ENCODE measurements at regions not wholly inside any gene's neighbourhood (a gene's known extent, or its start where the extent isn't known, plus 50 kb on each side); places are given as distances from the start of the nearest gene placed in this dataset.

DNA sequence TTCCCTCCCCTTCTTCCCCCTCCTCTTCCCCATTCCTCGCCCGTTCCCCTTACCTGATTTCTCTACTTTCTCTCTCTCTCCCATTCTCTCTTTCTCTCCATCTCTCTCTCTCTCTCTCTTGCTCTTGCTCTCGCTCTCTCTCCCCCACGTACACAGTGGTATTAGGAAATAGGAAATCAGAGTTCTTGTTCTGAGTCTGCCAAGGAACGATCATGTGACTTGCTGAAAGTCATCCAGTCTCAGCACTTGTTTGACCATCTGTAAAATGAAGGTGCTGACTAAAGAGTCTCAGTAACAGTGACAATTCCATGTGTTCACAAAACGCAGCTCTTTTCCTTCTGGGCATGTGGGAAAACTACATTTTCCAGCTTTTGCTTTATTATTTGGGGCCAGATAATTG is 445.0 kb upstream of the TGFBR2 start:
- Mint-ChIP-seq H3K4me1 (no peaks in the 10 kb centered on the region), H3K36me3 (peaks cover 2% of the 10 kb centered on the region), H3K9me3 (ENCODE audit: low read depth) (no peaks in the 10 kb centered on the region), H3K27ac (no peak overlapping the region), H3K4me3 (no peak overlapping the region), H3K27me3 (no peaks in the 10 kb centered on the region)
- DNase-seq, result no peak
- CTCF ChIA-PET, result no interaction called here
- no peak for ATAC-seq

DNA sequence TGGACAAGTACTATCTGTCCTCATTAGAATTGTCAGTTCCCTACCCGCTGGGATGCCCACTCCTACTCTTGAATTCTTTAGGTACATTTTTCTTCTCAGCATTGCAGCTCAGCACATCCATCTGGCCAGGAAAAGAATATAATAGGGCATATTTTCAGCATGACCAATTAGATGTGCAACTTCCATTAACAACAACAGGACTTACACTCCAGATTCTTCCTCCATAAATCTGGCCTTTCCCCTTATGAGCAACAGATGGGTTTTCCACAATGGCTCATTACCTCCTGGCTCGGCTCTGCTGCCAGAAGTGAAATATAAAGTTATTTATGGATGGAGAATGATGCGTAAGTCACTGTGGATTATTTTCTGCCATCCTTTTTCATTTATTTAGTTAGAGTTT is 443.8 kb upstream of the TGFBR2 start:
- Mint-ChIP-seq H3K27ac (no peak overlapping the region), H3K9me3 (ENCODE audit: low read depth) (no peaks in the 10 kb centered on the region), H3K4me1 (no peaks in the 10 kb centered on the region), H3K36me3 (no peaks in the 10 kb centered on the region), H3K27me3 (no peaks in the 10 kb centered on the region), H3K4me3 (no peak overlapping the region)
- no peak for ATAC-seq
- CTCF ChIA-PET, result no interaction called here
- no peak for DNase-seq

- Mint-ChIP-seq H3K27me3 (no peaks in the 10 kb centered on the region), H3K27ac (no peak overlapping the region), H3K4me3 (no peak overlapping the region), H3K36me3 (no peaks in the 10 kb centered on the region), H3K4me1 (no peaks in the 10 kb centered on the region), H3K9me3 (ENCODE audit: low read depth) (no peaks in the 10 kb centered on the region)
- ATAC-seq (no peak), DNase-seq (no peak)
- CTCF ChIA-PET, result no interaction called here
These were observed 439.9 kb upstream of the TGFBR2 start for GRCh38 chr3:30166535-30166934.

DNA sequence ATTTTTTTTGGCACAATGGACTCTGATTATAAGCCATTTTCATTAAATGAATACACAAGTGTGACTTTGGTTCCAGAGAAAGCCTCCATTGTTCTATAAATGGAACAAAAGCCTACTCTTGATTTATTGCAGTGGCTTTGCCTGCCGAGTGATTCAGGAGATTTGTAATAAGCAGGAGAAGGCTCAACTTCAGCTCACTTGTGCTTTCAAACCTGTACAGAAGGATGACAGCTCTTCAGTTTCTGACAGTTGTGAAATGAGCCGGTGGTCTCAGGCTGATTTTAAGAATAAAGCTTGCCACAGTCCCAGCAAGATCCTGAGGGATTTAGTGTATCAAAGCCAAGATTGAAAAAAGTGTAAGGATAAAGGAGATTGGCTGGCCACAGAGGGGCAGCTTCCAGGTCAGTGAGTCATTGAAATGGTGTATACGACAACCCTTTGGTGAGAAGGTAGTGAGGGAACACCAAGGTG is 438.8 kb upstream of the TGFBR2 start:
- Mint-ChIP-seq H3K9me3 (ENCODE audit: low read depth) (no peaks in the 10 kb centered on the region), H3K4me3 (no peak overlapping the region), H3K27me3 (no peaks in the 10 kb centered on the region), H3K4me1 (no peaks in the 10 kb centered on the region), H3K27ac (no peak overlapping the region), H3K36me3 (no peaks in the 10 kb centered on the region)
- DNase-seq (no peak), ATAC-seq (no peak)
- CTCF ChIA-PET, result interaction anchor here (1.0 kb wide), 1 partner anchor 9 kb away, joined by 3 read pairs; no protein-coding TSS in a partner anchor

DNA sequence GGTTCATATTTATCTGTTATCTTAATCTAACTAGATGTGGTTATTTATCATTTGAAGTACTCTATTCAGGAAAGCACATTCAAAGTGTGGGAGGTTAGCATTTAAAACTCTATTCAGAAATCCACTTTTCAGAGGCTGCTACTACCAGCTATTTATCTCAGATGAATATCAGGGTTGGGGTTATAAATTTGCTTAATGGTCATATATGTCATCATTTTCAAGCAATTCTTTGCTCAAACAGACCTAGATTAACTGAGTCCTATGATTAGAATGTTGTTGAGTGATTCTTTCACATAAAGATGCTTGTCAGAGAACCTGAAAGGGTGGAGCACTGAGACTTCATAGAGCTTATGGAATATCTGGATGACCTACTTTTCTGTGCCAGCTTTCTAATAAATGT is 436.9 kb upstream of the TGFBR2 start:
- no peaks in the 10 kb centered on the region for H3K27me3 Mint-ChIP-seq
- no peaks in the 10 kb centered on the region for H3K4me1 Mint-ChIP-seq
- no peak for ATAC-seq
- H3K4me3 Mint-ChIP-seq, result no peak overlapping the region
- H3K27ac Mint-ChIP-seq, result no peak overlapping the region
- CTCF ChIA-PET, result no interaction called here
- DNase-seq, result no peak
- H3K9me3 Mint-ChIP-seq (ENCODE audit: low read depth), result no peaks in the 10 kb centered on the region
- H3K36me3 Mint-ChIP-seq, result no peaks in the 10 kb centered on the region

DNA sequence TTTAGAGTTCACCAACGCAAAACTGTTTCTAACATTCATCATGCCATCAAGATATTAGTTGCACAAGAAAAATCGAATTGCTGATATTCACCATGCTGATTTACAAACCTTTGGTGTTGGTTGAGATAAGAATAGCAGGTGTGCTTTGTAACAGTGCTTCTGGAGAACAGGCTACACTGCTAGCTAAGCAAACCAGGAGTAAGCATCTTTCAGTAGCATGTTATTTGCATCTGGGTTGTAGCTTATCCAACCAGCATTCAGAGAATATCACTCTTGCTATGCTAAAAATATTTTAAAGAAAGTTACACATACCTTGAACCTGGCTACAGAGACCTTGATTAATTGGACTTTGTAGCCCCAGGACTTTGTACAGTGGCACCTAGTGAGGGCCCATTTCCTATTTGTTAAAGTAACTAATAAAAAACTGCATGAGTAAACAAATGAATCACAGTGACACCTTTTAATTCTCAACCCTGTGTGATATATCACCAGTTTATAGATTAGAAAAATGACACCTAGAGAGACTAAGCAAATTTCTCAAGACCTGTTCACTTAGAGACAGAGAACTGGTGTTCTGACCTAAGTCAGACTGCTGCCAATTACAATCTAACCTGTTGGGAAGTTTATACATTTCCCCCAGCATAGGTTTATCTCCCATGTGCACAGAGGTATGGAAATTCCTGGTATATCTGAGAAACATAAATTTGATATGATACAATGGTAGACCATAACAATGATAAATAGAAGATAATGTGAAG is 435.5 kb upstream of the TGFBR2 start:
- H3K27ac Mint-ChIP-seq, result no peak overlapping the region
- H3K27me3 Mint-ChIP-seq, result no peaks in the 10 kb centered on the region
- no peak for DNase-seq
- H3K9me3 Mint-ChIP-seq (ENCODE audit: low read depth), result no peaks in the 10 kb centered on the region
- H3K4me3 Mint-ChIP-seq, result no peak overlapping the region
- CTCF ChIA-PET, result no interaction called here
- H3K4me1 Mint-ChIP-seq, result no peaks in the 10 kb centered on the region
- H3K36me3 Mint-ChIP-seq, result no peaks in the 10 kb centered on the region
- ATAC-seq, result no peak

- H3K27me3 Mint-ChIP-seq, result no peaks in the 10 kb centered on the region
- no peak for ATAC-seq
- no peak for DNase-seq
- H3K4me1 Mint-ChIP-seq, result no peaks in the 10 kb centered on the region
- H3K36me3 Mint-ChIP-seq, result no peaks in the 10 kb centered on the region
- H3K27ac Mint-ChIP-seq, result no peak overlapping the region
- CTCF ChIA-PET, result no interaction called here
- no peak overlapping the region for H3K4me3 Mint-ChIP-seq
- no peaks in the 10 kb centered on the region for H3K9me3 Mint-ChIP-seq (ENCODE audit: low read depth)
These were observed 432.0 kb upstream of the TGFBR2 start for GRCh38 chr3:30174357-30174756.

- H3K4me1 Mint-ChIP-seq, result no peaks in the 10 kb centered on the region
- no peak overlapping the region for H3K27ac Mint-ChIP-seq
- DNase-seq (no peak), ATAC-seq (no peak)
- no peaks in the 10 kb centered on the region for H3K9me3 Mint-ChIP-seq (ENCODE audit: low read depth)
- no peaks in the 10 kb centered on the region for H3K27me3 Mint-ChIP-seq
- no peaks in the 10 kb centered on the region for H3K36me3 Mint-ChIP-seq
- CTCF ChIA-PET, result no interaction called here
- no peak overlapping the region for H3K4me3 Mint-ChIP-seq
These were observed 425.9 kb upstream of the TGFBR2 start for GRCh38 chr3:30180310-30181177.

DNA sequence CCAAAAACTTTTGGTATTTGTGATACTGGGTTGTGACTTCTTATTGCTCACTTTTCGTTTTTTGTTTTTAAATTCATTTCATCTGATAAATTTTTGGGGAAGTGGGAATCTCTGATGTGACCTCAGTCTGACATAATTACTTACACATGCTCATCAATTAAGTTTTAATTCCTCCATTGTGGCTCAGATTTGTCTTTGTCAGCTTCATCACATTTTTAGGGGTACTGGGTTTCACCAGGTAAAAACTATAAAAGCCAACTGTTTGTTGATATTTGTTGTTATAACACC is 425.3 kb upstream of the TGFBR2 start:
- H3K9me3 Mint-ChIP-seq (ENCODE audit: low read depth), result no peaks in the 10 kb centered on the region
- no peaks in the 10 kb centered on the region for H3K27me3 Mint-ChIP-seq
- H3K4me3 Mint-ChIP-seq, result no peak overlapping the region
- ATAC-seq (no peak), DNase-seq (no peak)
- CTCF ChIA-PET, result no interaction called here
- H3K4me1 Mint-ChIP-seq, result no peaks in the 10 kb centered on the region
- H3K27ac Mint-ChIP-seq, result no peak overlapping the region
- no peaks in the 10 kb centered on the region for H3K36me3 Mint-ChIP-seq

GRCh38 chr3:30181581-30181980 is 424.8 kb upstream of the TGFBR2 start:
- CTCF ChIA-PET, result no interaction called here
- ATAC-seq, result no peak
- no peak overlapping the region for H3K4me3 Mint-ChIP-seq
- no peak overlapping the region for H3K27ac Mint-ChIP-seq
- no peak for DNase-seq
- H3K4me1 Mint-ChIP-seq, result no peaks in the 10 kb centered on the region
- no peaks in the 10 kb centered on the region for H3K9me3 Mint-ChIP-seq (ENCODE audit: low read depth)
- H3K27me3 Mint-ChIP-seq, result peaks cover 2% of the 10 kb centered on the region
- no peaks in the 10 kb centered on the region for H3K36me3 Mint-ChIP-seq

GRCh38 chr3:30183421-30183820 is 423.0 kb upstream of the TGFBR2 start:
- no peaks in the 10 kb centered on the region for H3K9me3 Mint-ChIP-seq (ENCODE audit: low read depth)
- no peak overlapping the region for H3K27ac Mint-ChIP-seq
- peaks cover 11% of the 10 kb centered on the region for H3K27me3 Mint-ChIP-seq
- CTCF ChIA-PET, result no interaction called here
- ATAC-seq (no peak), DNase-seq (no peak)
- H3K4me1 Mint-ChIP-seq, result no peaks in the 10 kb centered on the region
- H3K36me3 Mint-ChIP-seq, result no peaks in the 10 kb centered on the region
- no peak overlapping the region for H3K4me3 Mint-ChIP-seq

GRCh38 chr3:30184091-30184810 is 422.1 kb upstream of the TGFBR2 start:
- DNase-seq, result no peak
- Mint-ChIP-seq H3K36me3 (no peaks in the 10 kb centered on the region), H3K27ac (no peak overlapping the region), H3K4me1 (no peaks in the 10 kb centered on the region), H3K27me3 (peaks cover 11% of the 10 kb centered on the region), H3K9me3 (ENCODE audit: low read depth) (no peaks in the 10 kb centered on the region), H3K4me3 (no peak overlapping the region)
- ATAC-seq, result no peak
- CTCF ChIA-PET, result interaction anchor here (1.1 kb wide), 1 partner anchor 15 kb away, joined by 3 read pairs; no protein-coding TSS in a partner anchor

DNA sequence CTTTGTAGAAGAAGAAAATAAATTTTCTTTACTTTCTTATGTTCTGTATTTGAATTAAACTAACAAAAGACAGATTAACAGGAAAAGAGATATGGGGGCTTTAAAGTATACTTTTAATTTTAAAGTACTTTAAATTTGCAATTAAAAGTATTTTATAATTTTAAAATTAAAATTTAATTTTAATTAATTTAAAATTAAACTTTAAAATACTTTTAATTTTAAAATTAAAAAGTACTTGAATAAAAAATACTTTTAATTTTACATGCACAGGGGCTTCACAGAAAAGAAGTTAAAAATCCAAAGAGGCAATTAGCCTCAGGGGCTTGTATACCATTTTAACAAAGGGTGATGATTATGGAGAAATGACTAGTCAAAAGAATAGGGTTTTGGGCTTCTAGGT is 420.5 kb upstream of the TGFBR2 start:
- Mint-ChIP-seq H3K9me3 (ENCODE audit: low read depth) (no peaks in the 10 kb centered on the region), H3K4me3 (no peak overlapping the region), H3K27me3 (peaks cover 13% of the 10 kb centered on the region), H3K36me3 (no peaks in the 10 kb centered on the region), H3K27ac (no peak overlapping the region), H3K4me1 (no peaks in the 10 kb centered on the region)
- DNase-seq (no peak), ATAC-seq (no peak)
- CTCF ChIA-PET, result no interaction called here

DNA sequence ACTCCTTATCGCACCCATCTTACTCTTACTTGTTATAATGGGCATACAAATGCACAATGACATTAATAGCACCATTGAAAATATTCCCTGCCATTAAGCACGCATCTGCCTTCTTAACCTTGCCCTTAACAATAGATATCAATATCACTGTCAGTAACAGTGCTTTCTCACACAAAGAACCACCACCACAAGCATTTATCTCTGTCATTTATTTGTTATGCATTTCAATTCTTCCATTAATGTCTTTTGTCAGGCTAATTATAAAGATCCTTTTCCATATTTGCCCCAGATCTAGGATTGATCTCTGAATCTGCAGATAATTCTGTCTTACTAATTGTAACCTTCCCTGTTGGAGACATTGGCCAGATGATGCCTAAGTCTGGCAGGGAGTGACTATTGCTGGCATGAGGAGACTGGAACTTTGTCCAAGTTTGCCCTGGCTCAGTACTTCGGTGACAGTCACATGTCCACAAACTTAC is 419.6 kb upstream of the TGFBR2 start:
- Mint-ChIP-seq H3K27me3 (peaks cover 13% of the 10 kb centered on the region), H3K9me3 (ENCODE audit: low read depth) (no peaks in the 10 kb centered on the region), H3K27ac (no peak overlapping the region), H3K36me3 (no peaks in the 10 kb centered on the region), H3K4me1 (no peaks in the 10 kb centered on the region), H3K4me3 (no peak overlapping the region)
- ATAC-seq (no peak), DNase-seq (no peak)
- CTCF ChIA-PET, result no interaction called here
